Epithelial cell of proximal tubule (primary cell): ENCODE measurements at regions not wholly inside any gene's neighbourhood (a gene's known extent, or its start where the extent isn't known, plus 50 kb on each side); places are given as distances from the start of the nearest gene placed in this dataset.

Experiments used
- DNase-seq: peaks from one replicate; pipeline ENCODE4 v3.0.0-alpha.2; 2011; ENCODE audit warnings: low read depth
- H3K4me3 ChIP-seq: 2 replicates; pipeline ENCODE4 v1.5.1; 2011; ENCODE audit warnings: low read depth, mild to moderate bottlenecking, low read length
- TF ChIP-seq, protein P1 (sequence below): conservative IDR thresholded peaks from 2 replicates; pipeline ENCODE4 v1.5.1; 2012; ENCODE audit warnings: low read depth, mild to moderate bottlenecking, low read length

DNA sequence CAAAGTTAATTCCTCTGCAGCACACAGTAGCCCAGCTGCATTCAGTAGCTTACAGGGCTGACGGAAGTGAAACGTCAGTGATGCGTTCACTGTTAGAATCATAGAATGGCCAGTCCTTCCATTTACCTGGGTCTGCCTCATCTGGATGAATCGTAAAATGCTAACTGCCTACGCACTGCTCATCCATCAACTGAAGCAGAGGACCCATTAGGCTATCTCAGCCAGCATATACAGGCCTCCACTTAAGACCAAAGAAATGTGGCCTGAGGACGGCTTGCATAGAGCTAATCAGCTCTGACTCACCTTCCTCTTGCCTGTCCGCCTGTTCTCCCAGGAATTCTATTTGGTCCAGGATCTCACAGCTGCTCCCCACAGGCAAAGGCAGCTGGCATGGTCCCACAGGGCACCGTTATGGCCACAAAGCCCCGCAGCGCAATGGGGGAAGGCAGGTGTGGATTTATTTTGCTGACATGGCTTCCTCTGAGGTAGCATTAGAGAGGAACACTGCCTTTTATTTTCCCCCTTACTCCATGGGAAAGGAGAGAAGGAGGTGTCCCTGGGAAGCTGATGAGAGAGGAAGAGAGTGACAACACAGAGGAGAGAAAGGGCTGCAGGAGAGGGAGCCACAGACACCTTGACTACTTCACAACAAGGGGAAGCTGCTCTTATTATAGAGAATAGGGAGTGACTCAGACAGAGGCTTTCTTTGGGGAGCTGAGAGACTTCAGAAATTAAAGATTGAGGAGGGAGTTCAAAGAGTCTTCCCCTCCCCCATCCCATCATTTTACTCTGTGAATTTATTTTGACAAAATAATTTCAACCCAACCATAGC is 177.6 kb downstream of the HHIPL2 start:
- no peak overlapping the region for H3K4me3 ChIP-seq
- TF ChIP-seq, protein P1, sequence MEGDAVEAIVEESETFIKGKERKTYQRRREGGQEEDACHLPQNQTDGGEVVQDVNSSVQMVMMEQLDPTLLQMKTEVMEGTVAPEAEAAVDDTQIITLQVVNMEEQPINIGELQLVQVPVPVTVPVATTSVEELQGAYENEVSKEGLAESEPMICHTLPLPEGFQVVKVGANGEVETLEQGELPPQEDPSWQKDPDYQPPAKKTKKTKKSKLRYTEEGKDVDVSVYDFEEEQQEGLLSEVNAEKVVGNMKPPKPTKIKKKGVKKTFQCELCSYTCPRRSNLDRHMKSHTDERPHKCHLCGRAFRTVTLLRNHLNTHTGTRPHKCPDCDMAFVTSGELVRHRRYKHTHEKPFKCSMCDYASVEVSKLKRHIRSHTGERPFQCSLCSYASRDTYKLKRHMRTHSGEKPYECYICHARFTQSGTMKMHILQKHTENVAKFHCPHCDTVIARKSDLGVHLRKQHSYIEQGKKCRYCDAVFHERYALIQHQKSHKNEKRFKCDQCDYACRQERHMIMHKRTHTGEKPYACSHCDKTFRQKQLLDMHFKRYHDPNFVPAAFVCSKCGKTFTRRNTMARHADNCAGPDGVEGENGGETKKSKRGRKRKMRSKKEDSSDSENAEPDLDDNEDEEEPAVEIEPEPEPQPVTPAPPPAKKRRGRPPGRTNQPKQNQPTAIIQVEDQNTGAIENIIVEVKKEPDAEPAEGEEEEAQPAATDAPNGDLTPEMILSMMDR: no peak
- no peak for DNase-seq

DNA sequence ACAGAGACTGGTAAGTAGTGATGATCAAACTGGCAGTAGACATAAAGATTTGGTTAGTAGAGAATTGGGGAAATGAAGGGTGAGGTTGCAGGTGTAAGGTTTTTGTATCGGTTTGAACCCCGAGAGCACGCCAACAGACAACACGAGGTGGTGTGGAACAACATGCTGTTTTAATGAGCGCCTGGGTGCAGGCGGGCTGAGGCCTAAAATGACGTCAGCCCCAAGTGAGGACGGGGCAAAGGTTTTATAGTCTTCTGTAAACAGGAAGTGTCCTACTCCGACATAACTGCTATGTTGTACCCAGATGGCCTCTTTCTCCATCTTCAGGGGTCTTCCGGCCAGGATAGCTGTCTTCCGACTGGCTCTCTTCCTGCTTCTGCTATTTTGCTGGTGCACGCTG is 178.8 kb downstream of the HHIPL2 start:
- TF ChIP-seq, protein P1: no peak
- DNase-seq: no peak
- no peak overlapping the region for H3K4me3 ChIP-seq

DNA sequence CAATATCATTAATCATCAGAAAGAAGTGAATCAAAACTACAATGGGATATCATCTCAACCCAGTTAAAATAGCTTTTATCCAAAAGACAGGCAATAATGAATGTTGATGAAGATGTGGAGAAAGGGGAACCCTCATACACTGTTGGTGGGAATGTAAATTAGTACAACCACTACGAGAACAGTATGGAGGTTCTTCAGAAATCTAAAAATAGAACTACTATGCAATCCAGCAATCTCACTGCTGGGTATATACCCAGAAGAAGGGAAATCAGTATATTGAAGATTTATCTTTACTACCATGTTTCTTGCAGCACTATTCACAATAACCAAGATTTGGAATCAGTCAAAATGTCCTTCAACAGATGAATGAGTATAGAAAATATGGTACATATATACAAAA is 189.8 kb downstream of the HHIPL2 start:
- TF ChIP-seq, protein P1: no peak
- no peak overlapping the region for H3K4me3 ChIP-seq
- no peak for DNase-seq

DNA sequence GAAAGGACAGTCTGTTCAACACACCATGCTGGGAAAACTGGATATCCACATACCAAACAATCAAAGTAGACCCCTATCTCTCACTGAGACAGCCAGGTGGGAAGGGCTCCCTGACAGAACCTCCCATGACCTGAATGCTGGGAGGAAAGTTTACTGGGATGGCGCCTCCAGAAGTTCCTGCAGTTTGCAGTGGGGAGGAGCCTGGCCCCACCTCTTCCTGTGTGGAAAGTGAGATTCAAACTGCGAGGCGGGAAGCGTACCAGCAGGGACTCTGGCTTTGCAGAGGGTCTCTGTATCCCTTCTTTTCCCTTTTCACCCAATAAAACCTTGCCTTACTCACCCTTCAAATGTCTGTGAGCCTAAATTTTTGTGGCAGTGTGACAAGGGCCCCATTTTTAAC is 190.7 kb downstream of the HHIPL2 start:
- H3K4me3 ChIP-seq: no peak overlapping the region
- TF ChIP-seq, protein P1: no peak
- no peak for DNase-seq

DNA sequence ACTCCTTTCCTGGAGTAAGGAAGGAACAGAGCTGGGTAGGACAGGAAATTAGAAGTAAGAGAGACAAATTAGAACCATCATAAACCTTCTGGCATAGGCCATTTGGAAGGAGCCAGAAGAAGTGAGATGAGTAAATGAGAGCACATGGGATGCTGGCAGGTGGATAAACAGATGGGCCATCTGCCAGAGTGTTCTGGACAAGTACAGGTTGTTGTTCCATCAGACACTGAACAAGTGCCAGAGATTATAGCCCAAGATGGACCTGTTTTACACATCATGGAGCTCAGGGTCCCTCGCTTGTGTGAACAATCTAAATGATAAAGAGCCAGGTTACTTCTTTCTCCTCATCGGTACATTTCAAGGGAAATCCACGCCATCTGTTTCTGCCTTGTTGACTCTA is 200.3 kb downstream of the HHIPL2 start:
- TF ChIP-seq, protein P1: no peak
- no peak for DNase-seq
- no peak overlapping the region for H3K4me3 ChIP-seq

DNA sequence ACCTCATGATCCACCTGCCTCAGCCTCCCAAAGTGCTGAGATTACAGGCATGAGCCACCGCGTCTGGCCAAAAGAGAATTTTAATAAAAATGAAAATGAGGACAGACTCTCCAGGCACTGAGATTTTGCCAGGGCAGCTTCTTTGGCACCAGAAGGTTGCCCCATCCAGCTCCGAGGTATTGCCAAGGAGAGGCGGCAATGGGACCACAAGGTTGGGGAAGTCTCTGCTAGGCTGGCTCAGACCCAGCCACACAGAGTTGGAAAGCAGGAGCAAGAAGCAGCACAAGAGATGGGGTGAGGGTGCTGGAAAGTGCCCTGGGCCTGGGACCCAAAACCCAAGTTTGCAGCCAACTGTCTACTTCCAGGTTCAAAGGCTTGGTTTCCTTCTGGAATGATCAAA is 200.9 kb downstream of the HHIPL2 start:
- no peak overlapping the region for H3K4me3 ChIP-seq
- no peak for DNase-seq
- TF ChIP-seq, protein P1: no peak

DNA sequence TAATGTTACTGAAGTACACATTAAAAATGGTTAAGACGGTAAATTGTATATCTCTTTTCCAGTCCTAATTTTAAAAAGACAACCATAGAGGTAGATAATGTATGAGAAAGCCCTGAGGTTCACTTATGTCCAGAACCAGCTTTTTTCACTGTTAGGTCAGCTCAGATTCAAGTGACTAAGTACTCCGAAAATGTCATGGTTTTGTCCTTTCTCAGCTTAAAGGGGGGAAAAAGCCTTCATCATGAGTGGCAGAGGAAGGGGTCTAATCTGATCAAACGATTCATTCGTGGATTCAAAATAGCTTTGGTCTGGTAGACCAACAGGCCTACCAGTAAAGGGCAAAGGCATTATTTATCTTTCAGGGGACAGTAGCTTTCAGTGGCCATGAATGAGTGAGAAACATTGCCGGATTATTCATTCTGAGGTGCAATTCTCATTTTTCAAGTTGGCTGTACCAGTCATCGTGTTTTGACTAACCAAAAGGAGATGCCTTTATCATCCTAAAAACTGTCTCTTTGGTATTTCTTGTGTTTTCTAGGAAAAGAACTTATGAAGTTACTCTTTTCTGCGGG is 208.4 kb downstream of the HHIPL2 start:
- DNase-seq: no peak
- TF ChIP-seq, protein P1: no peak
- no peak overlapping the region for H3K4me3 ChIP-seq
